ENCODE measurements at regions not wholly inside any gene's neighbourhood (a gene's known extent, or its start where the extent isn't known, plus 50 kb on each side); places are given as distances from the start of the nearest gene placed in this dataset.
A peak's percentile ranks its signal among the peaks of the same experiment; 100 is the strongest.
"Not testable (repeated sequence)": the region's sequence is repeated elsewhere in the genome, so short reads cannot be mapped to it uniquely, and the experiment has no call there.

- Histone ChIP-seq H3K4me1 (ENCODE audit: control insufficient read depth, low read depth, low read length) (no peaks in the 10 kb centered on the region), H3K9ac (ENCODE audit: low read length) (no peak overlapping the region), H3K36me3 (ENCODE audit: control insufficient read depth, low read depth, low read length) (no peaks in the 10 kb centered on the region), H3K27ac (ENCODE audit: low read length) (no peak overlapping the region), H3K27me3 (ENCODE audit: control insufficient read depth, insufficient read depth, low read length) (no peaks in the 10 kb centered on the region), H3K9me3 (ENCODE audit: control insufficient read depth, low read depth, low read length) (peaks cover 14% of the 10 kb centered on the region), H3K4me3 (ENCODE audit: low read length) (no peak overlapping the region)
These were observed 127.4 kb upstream of the EDA2R start for GRCh38 chrX:66766318-66766717.

DNA sequence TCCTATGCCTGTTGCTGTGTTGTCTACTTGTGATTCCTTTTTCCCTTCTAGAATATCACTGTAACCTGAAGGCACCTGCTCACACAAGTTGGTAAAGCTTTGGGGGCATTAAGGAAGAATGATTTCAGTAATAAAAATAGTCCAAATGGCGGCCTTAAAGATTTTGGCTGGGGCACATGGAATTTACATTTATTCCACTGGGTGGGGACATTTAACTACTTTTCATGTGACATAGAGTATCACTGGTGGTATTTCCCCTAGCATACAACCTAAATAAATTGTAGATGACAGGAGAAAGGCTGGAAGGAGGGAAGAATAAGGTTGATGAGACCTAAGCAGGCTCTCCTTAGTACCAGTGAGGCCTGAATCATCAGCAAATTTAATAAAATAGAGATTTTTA, 121.8 kb upstream of the EDA2R start:
- no peak overlapping the region for H3K9ac ChIP-seq (ENCODE audit: low read length)
- H3K27me3 ChIP-seq (ENCODE audit: control insufficient read depth, insufficient read depth, low read length): no peaks in the 10 kb centered on the region
- no peaks in the 10 kb centered on the region for H3K36me3 ChIP-seq (ENCODE audit: control insufficient read depth, low read depth, low read length)
- H3K27ac ChIP-seq (ENCODE audit: low read length): no peak overlapping the region
- H3K4me1 ChIP-seq (ENCODE audit: control insufficient read depth, low read depth, low read length): no peaks in the 10 kb centered on the region
- no peak overlapping the region for H3K4me3 ChIP-seq (ENCODE audit: low read length)
- peaks cover 13% of the 10 kb centered on the region for H3K9me3 ChIP-seq (ENCODE audit: control insufficient read depth, low read depth, low read length)

DNA sequence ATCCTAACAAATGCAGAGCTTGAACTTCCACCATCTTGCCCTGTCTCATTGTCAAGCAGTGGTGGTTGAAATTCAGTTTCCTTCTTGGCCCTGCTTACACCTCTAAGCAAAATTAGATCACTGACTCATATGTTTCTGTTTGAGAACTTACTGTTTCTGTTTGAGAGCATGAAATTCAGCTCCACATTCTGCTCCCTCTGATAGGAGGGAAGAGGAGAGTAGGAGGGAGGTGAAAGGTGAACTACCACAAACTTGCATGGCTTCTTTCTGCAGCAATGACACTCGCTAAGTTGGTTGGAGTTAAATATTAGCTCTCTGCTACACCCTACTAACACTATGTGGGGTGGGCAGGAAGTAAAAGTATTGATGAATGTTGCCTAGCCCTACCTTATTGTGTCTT, 117.8 kb upstream of the EDA2R start:
- Histone ChIP-seq H3K4me1 (ENCODE audit: control insufficient read depth, low read depth, low read length) (no peaks in the 10 kb centered on the region), H3K27ac (ENCODE audit: low read length) (no peak overlapping the region), H3K9ac (ENCODE audit: low read length) (no peak overlapping the region), H3K4me3 (ENCODE audit: low read length) (no peak overlapping the region), H3K9me3 (ENCODE audit: control insufficient read depth, low read depth, low read length) (peaks cover 13% of the 10 kb centered on the region), H3K36me3 (ENCODE audit: control insufficient read depth, low read depth, low read length) (no peaks in the 10 kb centered on the region), H3K27me3 (ENCODE audit: control insufficient read depth, insufficient read depth, low read length) (no peaks in the 10 kb centered on the region)

GRCh38 chrX:66751136-66751782, 112.4 kb upstream of the EDA2R start:
- Histone ChIP-seq H3K36me3 (ENCODE audit: control insufficient read depth, low read depth, low read length) (no peaks in the 10 kb centered on the region), H3K9ac (ENCODE audit: low read length) (no peak overlapping the region), H3K27me3 (ENCODE audit: control insufficient read depth, insufficient read depth, low read length) (no peaks in the 10 kb centered on the region), H3K4me1 (ENCODE audit: control insufficient read depth, low read depth, low read length) (no peaks in the 10 kb centered on the region), H3K4me3 (ENCODE audit: low read length) (no peak overlapping the region), H3K27ac (ENCODE audit: low read length) (no peak overlapping the region), H3K9me3 (ENCODE audit: control insufficient read depth, low read depth, low read length) (peaks cover 12% of the 10 kb centered on the region)

- peaks cover 29% of the 10 kb centered on the region for H3K9me3 ChIP-seq (ENCODE audit: control insufficient read depth, low read depth, low read length)
- not testable (repeated sequence) for H3K4me1 ChIP-seq (ENCODE audit: control insufficient read depth, low read depth, low read length); H3K36me3 ChIP-seq (ENCODE audit: control insufficient read depth, low read depth, low read length); H3K27me3 ChIP-seq (ENCODE audit: control insufficient read depth, insufficient read depth, low read length); H3K27ac ChIP-seq (ENCODE audit: low read length); H3K9ac ChIP-seq (ENCODE audit: low read length); H3K4me3 ChIP-seq (ENCODE audit: low read length)
These were observed 105.6 kb upstream of the EDA2R start for GRCh38 chrX:66744519-66744918.

GRCh38 chrX:66731398-66731797, 92.5 kb upstream of the EDA2R start:
- Histone ChIP-seq H3K27me3 (ENCODE audit: control insufficient read depth, insufficient read depth, low read length) (no peaks in the 10 kb centered on the region), H3K9me3 (ENCODE audit: control insufficient read depth, low read depth, low read length) (peaks cover 6% of the 10 kb centered on the region), H3K36me3 (ENCODE audit: control insufficient read depth, low read depth, low read length) (no peaks in the 10 kb centered on the region), H3K4me1 (ENCODE audit: control insufficient read depth, low read depth, low read length) (no peaks in the 10 kb centered on the region), H3K4me3 (ENCODE audit: low read length) (no peak overlapping the region), H3K9ac (ENCODE audit: low read length) (no peak overlapping the region), H3K27ac (ENCODE audit: low read length) (no peak overlapping the region)

- Histone ChIP-seq H3K4me3 (ENCODE audit: low read length) (peak overlapping the region; percentile 83), H3K27ac (ENCODE audit: low read length) (no peak overlapping the region), H3K4me1 (ENCODE audit: control insufficient read depth, low read depth, low read length) (no peaks in the 10 kb centered on the region), H3K36me3 (ENCODE audit: control insufficient read depth, low read depth, low read length) (no peaks in the 10 kb centered on the region), H3K9ac (ENCODE audit: low read length) (peak overlapping the region; percentile 59), H3K9me3 (ENCODE audit: control insufficient read depth, low read depth, low read length) (peaks cover 15% of the 10 kb centered on the region), H3K27me3 (ENCODE audit: control insufficient read depth, insufficient read depth, low read length) (no peaks in the 10 kb centered on the region)
These were observed 90.0 kb upstream of the EDA2R start for GRCh38 chrX:66728818-66729271.

- Histone ChIP-seq H3K27ac (ENCODE audit: low read length) (no peak overlapping the region), H3K4me3 (ENCODE audit: low read length) (no peak overlapping the region), H3K36me3 (ENCODE audit: control insufficient read depth, low read depth, low read length) (no peaks in the 10 kb centered on the region), H3K9me3 (ENCODE audit: control insufficient read depth, low read depth, low read length) (peaks cover 38% of the 10 kb centered on the region), H3K4me1 (ENCODE audit: control insufficient read depth, low read depth, low read length) (no peaks in the 10 kb centered on the region), H3K27me3 (ENCODE audit: control insufficient read depth, insufficient read depth, low read length) (no peaks in the 10 kb centered on the region), H3K9ac (ENCODE audit: low read length) (no peak overlapping the region)
These were observed 79.0 kb upstream of the EDA2R start for GRCh38 chrX:66717926-66718325.

GRCh38 chrX:66698273-66699204, 59.7 kb upstream of the EDA2R start:
- H3K9ac ChIP-seq (ENCODE audit: low read length): no peak overlapping the region
- H3K27me3 ChIP-seq (ENCODE audit: control insufficient read depth, insufficient read depth, low read length): no peaks in the 10 kb centered on the region
- H3K36me3 ChIP-seq (ENCODE audit: control insufficient read depth, low read depth, low read length): no peaks in the 10 kb centered on the region
- H3K4me3 ChIP-seq (ENCODE audit: low read length): no peak overlapping the region
- no peak overlapping the region for H3K27ac ChIP-seq (ENCODE audit: low read length)
- H3K9me3 ChIP-seq (ENCODE audit: control insufficient read depth, low read depth, low read length): peaks cover 33% of the 10 kb centered on the region
- no peaks in the 10 kb centered on the region for H3K4me1 ChIP-seq (ENCODE audit: control insufficient read depth, low read depth, low read length)

DNA sequence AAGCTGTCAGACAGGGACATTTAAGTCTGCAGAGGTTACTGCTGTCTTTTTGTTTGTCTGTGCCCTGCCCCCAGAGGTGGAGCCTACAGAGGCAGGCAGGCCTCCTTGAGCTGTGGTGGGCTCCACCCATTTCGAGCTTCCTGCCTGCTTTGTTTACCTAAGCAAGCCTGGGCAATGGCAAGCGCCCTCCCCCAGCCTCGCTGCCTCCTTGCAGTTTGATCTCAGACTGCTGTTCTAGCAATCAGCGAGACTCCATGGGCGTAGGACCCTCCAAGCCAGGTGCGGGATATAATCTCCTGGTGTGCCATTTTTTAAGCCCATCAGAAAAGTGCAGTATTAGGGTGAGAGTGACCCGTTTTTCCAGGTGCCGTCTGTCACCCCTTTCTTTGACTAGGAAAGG, 53.6 kb upstream of the EDA2R start:
- H3K36me3 ChIP-seq (ENCODE audit: control insufficient read depth, low read depth, low read length); H3K4me1 ChIP-seq (ENCODE audit: control insufficient read depth, low read depth, low read length); H3K4me3 ChIP-seq (ENCODE audit: low read length); H3K9ac ChIP-seq (ENCODE audit: low read length); H3K27me3 ChIP-seq (ENCODE audit: control insufficient read depth, insufficient read depth, low read length); H3K27ac ChIP-seq (ENCODE audit: low read length): not testable (repeated sequence)
- H3K9me3 ChIP-seq (ENCODE audit: control insufficient read depth, low read depth, low read length): peaks cover 23% of the 10 kb centered on the region
